HK-2 (cell line): ENCODE measurements at regions not wholly inside any gene's neighbourhood (a gene's known extent, or its start where the extent isn't known, plus 50 kb on each side); places are given as distances from the start of the nearest gene placed in this dataset.

Experiments
- DNase-seq: peaks from one replicate; pipeline ENCODE4 v3.0.0-alpha.2; 2018; ENCODE audit not compliant: unreplicated experiment

GRCh38 chr12:4050340-4050739 is 177.1 kb upstream of the PARP11 start:
- DNase-seq = no peak

GRCh38 chr12:4049298-4050080 is 176.3 kb upstream of the PARP11 start:
- DNase-seq = no peak

- DNase-seq = no peak
These were observed 174.2 kb upstream of the PARP11 start for GRCh38 chr12:4047421-4047820.

DNA sequence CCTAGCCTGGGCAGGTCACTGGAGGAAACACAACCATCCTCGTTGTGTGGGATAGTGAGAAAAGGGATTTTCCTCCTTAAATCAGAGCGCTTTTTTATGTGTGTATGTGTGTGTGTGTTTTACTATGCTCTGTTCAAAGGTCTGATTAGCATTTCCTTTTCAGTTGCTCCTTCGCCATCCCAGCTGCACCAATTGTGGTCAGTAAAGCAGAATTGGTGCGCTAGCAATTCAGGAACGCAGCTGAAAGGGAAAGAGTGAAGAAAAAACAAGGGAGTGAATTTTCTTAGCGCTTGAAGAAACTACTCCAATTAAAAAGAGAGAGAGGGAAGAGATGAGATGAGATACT is 173.3 kb upstream of the PARP11 start:
- DNase-seq = no peak

GRCh38 chr12:4045786-4046494 is 172.7 kb upstream of the PARP11 start:
- DNase-seq = no peak

DNA sequence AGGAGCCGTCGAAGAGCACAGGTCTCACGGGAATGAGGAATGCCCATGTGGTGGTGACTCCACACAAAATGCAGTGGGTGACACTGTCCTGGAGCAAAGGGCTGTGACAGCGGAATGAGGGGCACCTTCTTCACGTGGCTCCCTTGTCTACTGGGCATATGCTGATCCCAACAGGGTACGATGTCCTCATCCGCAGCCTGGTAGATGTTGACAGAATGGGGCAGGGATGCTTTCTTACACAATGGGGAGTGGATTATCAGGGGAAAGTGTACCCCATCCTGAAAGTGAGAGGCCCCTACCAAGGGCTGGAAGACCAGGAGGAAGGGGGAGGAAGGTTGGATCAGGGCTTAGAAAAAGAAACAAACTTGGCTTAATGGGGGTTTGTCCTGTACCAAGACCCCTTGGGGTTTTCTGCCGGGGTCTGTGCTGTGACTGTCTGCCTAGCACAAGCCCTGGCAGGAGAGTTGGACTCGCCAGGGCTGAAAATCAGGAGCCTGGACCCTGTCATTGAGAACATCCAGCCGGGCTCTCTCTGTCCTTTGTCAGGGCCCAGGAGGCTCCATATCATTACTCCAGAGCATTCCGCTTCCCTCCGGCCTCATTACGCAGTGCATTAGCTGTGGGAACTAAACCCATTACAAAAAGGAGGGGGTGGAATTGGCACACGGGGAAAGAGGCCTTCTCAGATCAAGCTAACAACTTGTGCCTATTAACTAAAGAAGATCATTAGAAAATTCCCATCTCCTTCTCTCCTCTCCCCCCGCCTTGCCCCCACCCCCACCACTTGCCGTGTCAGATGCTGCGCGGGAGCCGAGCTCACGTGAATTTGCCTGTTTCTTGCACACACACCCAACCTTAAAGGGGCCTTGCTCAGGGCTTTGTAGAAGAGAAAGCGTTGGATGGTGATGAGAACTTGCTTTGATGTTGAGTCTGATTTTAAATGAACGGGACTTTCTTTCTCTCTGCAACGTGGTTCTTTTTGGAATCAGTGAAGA is 171.8 kb upstream of the PARP11 start:
- DNase-seq = no peak

DNA sequence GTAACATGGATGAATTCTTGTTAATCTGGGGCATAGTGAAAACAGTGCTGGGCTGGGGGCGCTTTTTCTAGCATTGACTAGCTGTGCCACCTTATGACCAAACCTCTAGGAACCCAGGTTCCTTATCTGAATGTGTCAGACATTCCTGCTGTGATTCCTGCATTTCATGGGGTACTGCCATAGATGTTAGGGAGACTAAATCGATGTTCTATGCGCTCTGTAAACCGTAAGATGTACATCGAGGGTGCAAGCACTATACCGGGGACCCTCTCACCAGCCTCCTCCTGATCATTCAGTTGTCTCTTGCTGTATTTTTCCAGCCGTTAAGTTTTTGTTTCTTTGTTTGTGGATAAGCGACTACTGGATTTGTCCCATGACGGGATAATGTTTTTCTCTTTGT is 170.9 kb upstream of the PARP11 start:
- DNase-seq = no peak

- DNase-seq = no peak
These were observed 168.1 kb upstream of the PARP11 start for GRCh38 chr12:4041187-4041885.

DNA sequence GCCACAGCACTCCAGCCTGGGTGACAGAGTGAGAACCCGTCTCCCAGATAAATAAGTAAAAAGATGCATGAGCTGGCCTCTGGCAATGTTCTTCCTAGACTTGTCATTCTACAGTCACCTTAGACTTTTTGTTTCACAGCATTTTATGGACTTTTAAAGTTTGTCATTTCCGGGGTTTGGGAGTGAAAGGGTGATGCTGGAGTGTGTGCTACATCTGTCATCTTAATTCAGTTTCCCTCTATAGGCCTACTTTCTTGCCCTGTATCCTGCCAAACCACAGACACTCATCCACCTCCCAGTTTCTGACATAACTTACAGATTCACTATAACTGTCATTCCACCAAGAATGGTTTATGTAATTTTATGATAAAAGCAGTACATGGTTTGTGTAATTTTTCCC is 166.7 kb upstream of the PARP11 start:
- DNase-seq = no peak

DNA sequence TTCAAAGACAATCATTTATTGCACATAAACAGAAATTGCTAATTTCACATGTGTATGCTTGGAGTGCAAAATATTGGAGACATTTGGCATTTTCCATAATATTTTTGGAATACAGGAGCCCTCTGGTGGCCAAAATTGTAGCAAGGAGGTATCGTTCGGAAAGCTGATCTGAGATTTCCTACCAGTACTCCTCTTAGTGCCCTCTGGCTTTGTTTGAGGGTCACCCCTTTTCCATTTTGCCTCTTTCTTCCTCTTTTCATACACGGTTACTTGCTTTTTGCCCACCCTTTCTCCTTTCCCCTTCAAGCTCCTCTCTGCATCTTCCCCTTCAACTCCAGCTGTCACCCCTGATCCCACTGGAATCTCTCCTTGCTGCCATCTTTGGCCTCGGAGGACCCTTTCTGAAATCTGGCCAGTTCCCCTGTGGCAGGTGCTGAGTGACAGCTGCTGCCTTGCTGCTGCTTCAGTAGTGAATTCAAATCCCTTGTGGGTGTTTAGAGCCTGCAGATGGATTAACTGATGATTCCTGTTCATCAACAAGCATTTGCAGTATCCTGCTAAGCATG is 164.6 kb upstream of the PARP11 start:
- peak; percentile 27 for DNase-seq

- no peak for DNase-seq
These were observed 163.6 kb upstream of the PARP11 start for GRCh38 chr12:4036671-4037271.

- DNase-seq = no peak
These were observed 161.7 kb upstream of the PARP11 start for GRCh38 chr12:4034921-4035320.

GRCh38 chr12:4032924-4033615 is 159.9 kb upstream of the PARP11 start:
- no peak for DNase-seq

DNA sequence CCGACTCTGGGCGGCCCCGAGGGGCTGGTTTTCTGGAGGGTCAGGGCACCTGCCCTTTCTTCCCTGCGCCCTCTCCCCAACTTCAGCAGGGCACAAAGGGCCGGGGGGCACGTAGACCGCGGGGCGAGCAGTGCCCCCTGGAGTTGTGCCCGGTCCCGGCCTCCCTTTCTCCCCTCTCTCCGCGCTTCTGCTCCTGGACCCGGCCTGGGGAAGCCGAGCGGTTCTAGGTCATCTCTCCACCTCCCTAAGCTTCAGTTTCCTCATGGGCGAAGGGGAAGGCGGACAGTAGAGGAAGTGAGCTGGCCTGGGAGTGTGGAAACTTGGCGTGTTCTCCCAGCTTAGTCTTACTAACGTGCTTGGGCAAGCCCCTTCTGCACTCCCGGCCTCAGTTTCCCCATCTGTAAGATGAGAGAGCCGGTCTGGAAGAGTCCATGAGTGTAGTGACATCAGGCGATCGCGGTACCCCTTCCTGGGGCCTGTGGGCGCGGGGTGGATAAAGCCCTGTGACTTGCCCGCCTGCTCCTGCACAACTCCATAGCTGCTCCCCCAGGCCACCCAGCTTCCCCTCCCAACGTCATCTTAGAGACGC is 158.6 kb upstream of the PARP11 start:
- DNase-seq = no peak

GRCh38 chr12:4030929-4031702 is 157.9 kb upstream of the PARP11 start:
- peak; percentile 95 for DNase-seq

DNA sequence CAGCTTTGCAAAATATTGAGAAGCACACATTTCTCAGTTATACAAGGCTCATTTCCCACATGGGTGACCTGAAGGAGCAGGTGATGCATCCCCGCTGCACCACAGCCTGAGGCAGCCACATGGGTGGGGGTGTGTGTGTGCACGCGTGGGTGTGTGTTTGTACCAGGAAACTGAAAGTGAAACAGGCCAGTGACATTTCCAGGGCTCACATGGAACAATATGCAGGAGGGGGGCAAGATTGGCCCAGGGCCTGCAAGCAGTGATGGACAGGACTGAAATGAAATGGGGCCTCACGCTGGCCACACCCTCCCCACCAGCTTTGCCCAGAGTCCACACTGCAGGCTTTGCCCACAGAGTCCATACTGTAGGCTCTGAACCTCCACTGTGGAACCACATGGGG is 154.2 kb upstream of the PARP11 start:
- peak; percentile 20 for DNase-seq

DNA sequence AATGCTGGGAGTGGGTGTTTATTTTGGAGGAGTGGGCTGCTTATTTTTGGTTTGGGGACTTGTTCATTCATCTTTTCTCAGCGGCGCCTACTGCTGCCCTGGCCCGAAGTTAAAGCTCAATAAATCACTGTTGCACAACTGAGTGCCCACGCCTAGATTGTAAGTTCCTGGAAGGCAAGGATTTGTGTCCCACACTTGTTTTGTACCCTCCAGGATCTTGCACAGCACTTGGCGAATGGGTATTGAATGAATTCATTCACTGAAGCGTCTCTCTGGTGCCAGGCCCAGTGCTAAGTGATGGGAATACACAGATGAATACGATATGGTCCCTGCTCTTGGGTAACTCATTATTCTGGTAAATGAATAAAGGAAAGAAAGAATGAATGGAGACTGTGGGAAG is 153.3 kb upstream of the PARP11 start:
- DNase-seq = no peak

- DNase-seq = no peak
These were observed 152.8 kb upstream of the PARP11 start for GRCh38 chr12:4026020-4026358.
